H9 (cell line): ENCODE measurements at regions not wholly inside any gene's neighbourhood (a gene's known extent, or its start where the extent isn't known, plus 50 kb on each side); places are given as distances from the start of the nearest gene placed in this dataset.

Experiments used
- DNase-seq: peaks from one replicate; pipeline ENCODE4 v3.0.0-alpha.2; 2017
- H2AFZ ChIP-seq: one replicate; pipeline ENCODE4 v1.6.1; 2013; ENCODE audit warnings: mild to moderate bottlenecking, low read length, control low read depth, moderate library complexity
- H2AK5ac ChIP-seq: 2 replicates; pipeline ENCODE4 v1.6.1; 2013; ENCODE audit warnings: low read length, control low read depth, mixed read lengths; ENCODE audit not compliant: insufficient read length
- H2BK120ac ChIP-seq: one replicate; pipeline ENCODE4 v1.6.1; 2013; ENCODE audit warnings: low read depth, mild to moderate bottlenecking, low read length, control low read depth, inconsistent platforms; ENCODE audit not compliant: poor library complexity, severe bottlenecking
- H2BK12ac ChIP-seq: 2 replicates; pipeline ENCODE4 v1.6.1; 2013; ENCODE audit warnings: low read length, control low read depth, mixed read lengths, low read depth; ENCODE audit not compliant: insufficient read length
- H2BK15ac ChIP-seq: 2 replicates; pipeline ENCODE4 v1.6.1; 2013; ENCODE audit warnings: low read depth, low read length, control low read depth
- H2BK20ac ChIP-seq: one replicate; pipeline ENCODE4 v1.6.1; 2013; ENCODE audit warnings: low read depth, mild to moderate bottlenecking, low read length, control low read depth, inconsistent platforms; ENCODE audit not compliant: poor library complexity, severe bottlenecking
- H2BK5ac ChIP-seq: 2 replicates; pipeline ENCODE4 v1.6.1; 2013; ENCODE audit warnings: low read length, control low read depth, mixed read lengths; ENCODE audit not compliant: insufficient read length
- H3K14ac ChIP-seq: 2 replicates; pipeline ENCODE4 v1.6.1; 2013; ENCODE audit warnings: low read length, control low read depth; ENCODE audit not compliant: insufficient read depth
- H3K18ac ChIP-seq: 2 replicates; pipeline ENCODE4 v1.6.1; 2013; ENCODE audit warnings: low read depth, mild to moderate bottlenecking, mixed read lengths, low read length, control low read depth; ENCODE audit not compliant: insufficient read length
- H3K23ac ChIP-seq: 2 replicates; pipeline ENCODE4 v1.6.1; 2013; ENCODE audit warnings: low read length, control low read depth, mixed read lengths, low read depth; ENCODE audit not compliant: insufficient read length
- H3K23me2 ChIP-seq: 2 replicates; pipeline ENCODE4 v1.6.1; 2013; ENCODE audit warnings: low read depth, mild to moderate bottlenecking, mixed read lengths, low read length, control low read depth; ENCODE audit not compliant: insufficient read length, poor library complexity, severe bottlenecking
- H3K27ac ChIP-seq: 2 replicates; pipeline ENCODE4 v1.5.1; 2013; ENCODE audit warnings: low read length, control low read depth, mixed read lengths, low read depth; ENCODE audit not compliant: insufficient read length
- H3K27me3 ChIP-seq: 2 replicates; pipeline ENCODE4 v1.6.1; 2013; ENCODE audit warnings: low read length, control low read depth, inconsistent platforms; ENCODE audit not compliant: insufficient read depth
- H3K4ac ChIP-seq: 2 replicates; pipeline ENCODE4 v1.6.1; 2013; ENCODE audit warnings: low read depth, mild to moderate bottlenecking, control low read depth, inconsistent platforms, low read length, moderate library complexity
- H3K4me1 ChIP-seq: 2 replicates; pipeline ENCODE4 v1.6.1; 2013; ENCODE audit warnings: low read length, control low read depth, inconsistent platforms; ENCODE audit not compliant: insufficient read depth
- H3K4me2 ChIP-seq: 2 replicates; pipeline ENCODE4 v1.6.1; 2013; ENCODE audit warnings: low read length, control low read depth, mixed read lengths; ENCODE audit not compliant: insufficient read length, insufficient read depth
- H3K56ac ChIP-seq: 2 replicates; pipeline ENCODE4 v1.6.1; 2013; ENCODE audit warnings: low read depth, mild to moderate bottlenecking, mixed read lengths, low read length, control low read depth; ENCODE audit not compliant: insufficient read length
- H3K79me1 ChIP-seq: 2 replicates; pipeline ENCODE4 v1.6.1; 2013; ENCODE audit warnings: low read depth, mild to moderate bottlenecking, moderate library complexity, low read length, control low read depth, inconsistent platforms; ENCODE audit not compliant: insufficient read depth, poor library complexity, severe bottlenecking
- H3K79me2 ChIP-seq: 2 replicates; pipeline ENCODE4 v1.6.1; 2013; ENCODE audit warnings: low read length, control low read depth, inconsistent platforms; ENCODE audit not compliant: insufficient read depth
- H3K9ac ChIP-seq: 2 replicates; pipeline ENCODE4 v1.6.1; 2013; ENCODE audit warnings: low read length, control low read depth, mixed read lengths; ENCODE audit not compliant: insufficient read length; ENCODE audit errors: extremely low read depth
- H3K9me3 ChIP-seq: one replicate; pipeline ENCODE4 v1.6.1; 2013; ENCODE audit warnings: low read depth, low read length, inconsistent platforms; ENCODE audit not compliant: control insufficient read depth
- H3T11ph ChIP-seq: one replicate; pipeline ENCODE4 v1.6.1; 2013; ENCODE audit warnings: mild to moderate bottlenecking, low read length, control low read depth, inconsistent platforms
- H4K20me1 ChIP-seq: one replicate; pipeline ENCODE4 v1.6.1; 2013; ENCODE audit not compliant: control insufficient read depth, insufficient read length, insufficient read depth
- H4K5ac ChIP-seq: 2 replicates; pipeline ENCODE4 v1.6.1; 2013; ENCODE audit warnings: low read depth, mild to moderate bottlenecking, mixed read lengths, low read length, control low read depth; ENCODE audit not compliant: insufficient read length
- H4K8ac ChIP-seq: replicated peaks from 2 replicates; pipeline ENCODE4 v1.6.1; 2013; ENCODE audit warnings: low read length, control low read depth, mixed read lengths, low read depth; ENCODE audit not compliant: insufficient read length
- H4K91ac ChIP-seq: 2 replicates; pipeline ENCODE4 v1.6.1; 2013; ENCODE audit warnings: low read depth, mild to moderate bottlenecking, moderate library complexity, mixed read lengths, low read length, control low read depth; ENCODE audit not compliant: insufficient read length
- H3K27ac Mint-ChIP-seq, 3 experiments: 2 replicates in 2 of 3; 3 replicates in 1 of 3; pipeline ENCODE4 v1.8.0; 2020 to 2021; ENCODE audit warnings: mixed read lengths in 3 of 3, mild to moderate bottlenecking in 1 of 3, moderate library complexity in 1 of 3
- H3K27me3 Mint-ChIP-seq: 2 replicates; pipeline ENCODE4 v1.8.0; 2021; ENCODE audit warnings: low read depth, mild to moderate bottlenecking, moderate library complexity, mixed read lengths
- H3K36me3 Mint-ChIP-seq, 3 experiments: 2 replicates in 2 of 3; 3 replicates in 1 of 3; pipeline ENCODE4 v1.8.0; 2020 to 2021; ENCODE audit warnings: low read depth in 3 of 3, mixed read lengths in 3 of 3; ENCODE audit not compliant: insufficient read depth in 1 of 3
- H3K4me1 Mint-ChIP-seq, 2 experiments: 2 replicates each; pipeline ENCODE4 v1.8.0; 2020; ENCODE audit warnings: mixed read lengths in 2 of 2
- H3K4me3 Mint-ChIP-seq, 2 experiments: 2 replicates in 1 of 2; 3 replicates in 1 of 2; pipeline ENCODE4 v1.8.0; 2020 to 2021; ENCODE audit warnings: mild to moderate bottlenecking in 2 of 2, mixed read lengths in 2 of 2, moderate library complexity in 1 of 2
- H3K9me3 Mint-ChIP-seq, 2 experiments: 2 replicates in 1 of 2; 3 replicates in 1 of 2; pipeline ENCODE4 v1.8.0; 2020; ENCODE audit warnings: mild to moderate bottlenecking in 2 of 2, mixed read lengths in 2 of 2, moderate library complexity in 1 of 2
- WGBS: extraction: QIAGEN DNeasy Blood & Tissue Kit; methylation state at CpG from one replicate; pipeline ENCODE4 v1.1.7; 2013; ENCODE audit warnings: missing lambda C conversion rate, low lambda C conversion rate, mixed read lengths; ENCODE audit not compliant: insufficient read length; ENCODE audit errors: extremely low coverage; 5-methylcytosine and 5-hydroxymethylcytosine counted together
- TF ChIP-seq, protein P1 (sequence below): fragments of 200-600 bp; sonication (generic); conservative IDR thresholded peaks from 3 replicates; pipeline ENCODE4 v1.8.0; 2021; ENCODE audit warnings: antibody characterized with exemption, mild to moderate bottlenecking

DNA sequence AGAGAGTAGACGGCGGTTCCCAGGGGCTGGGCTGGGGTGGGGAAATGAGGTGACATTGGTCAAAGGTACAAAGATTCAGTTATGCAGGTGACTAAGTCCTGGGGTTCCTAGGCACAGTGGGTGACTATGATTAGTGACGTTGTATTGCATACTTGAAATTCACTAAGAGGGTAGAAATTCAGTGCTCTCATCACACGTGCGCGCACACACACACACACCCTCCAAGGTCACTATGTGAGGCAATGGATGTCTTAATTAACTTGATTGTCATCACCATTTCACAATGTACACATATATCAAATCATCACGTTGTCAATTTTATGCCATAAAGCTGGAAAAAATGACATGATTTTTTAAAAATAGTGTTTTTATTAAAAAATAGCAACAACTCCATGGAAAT lies 92.9 kb upstream of the ALKAL2 start:
- no peak overlapping the region for H3K4me2 ChIP-seq
- no peak overlapping the region for H3K14ac ChIP-seq
- H4K8ac ChIP-seq = no peak overlapping the region
- no peak overlapping the region for H3K23ac ChIP-seq
- no peaks in the 10 kb centered on the region for H3K23me2 ChIP-seq
- H2AK5ac ChIP-seq = no peak overlapping the region
- H2BK12ac ChIP-seq = no peak overlapping the region
- no peaks in the 10 kb centered on the region; the same call in 1 of the 2 replicates for H3K27me3 ChIP-seq
- TF ChIP-seq, protein P1, sequence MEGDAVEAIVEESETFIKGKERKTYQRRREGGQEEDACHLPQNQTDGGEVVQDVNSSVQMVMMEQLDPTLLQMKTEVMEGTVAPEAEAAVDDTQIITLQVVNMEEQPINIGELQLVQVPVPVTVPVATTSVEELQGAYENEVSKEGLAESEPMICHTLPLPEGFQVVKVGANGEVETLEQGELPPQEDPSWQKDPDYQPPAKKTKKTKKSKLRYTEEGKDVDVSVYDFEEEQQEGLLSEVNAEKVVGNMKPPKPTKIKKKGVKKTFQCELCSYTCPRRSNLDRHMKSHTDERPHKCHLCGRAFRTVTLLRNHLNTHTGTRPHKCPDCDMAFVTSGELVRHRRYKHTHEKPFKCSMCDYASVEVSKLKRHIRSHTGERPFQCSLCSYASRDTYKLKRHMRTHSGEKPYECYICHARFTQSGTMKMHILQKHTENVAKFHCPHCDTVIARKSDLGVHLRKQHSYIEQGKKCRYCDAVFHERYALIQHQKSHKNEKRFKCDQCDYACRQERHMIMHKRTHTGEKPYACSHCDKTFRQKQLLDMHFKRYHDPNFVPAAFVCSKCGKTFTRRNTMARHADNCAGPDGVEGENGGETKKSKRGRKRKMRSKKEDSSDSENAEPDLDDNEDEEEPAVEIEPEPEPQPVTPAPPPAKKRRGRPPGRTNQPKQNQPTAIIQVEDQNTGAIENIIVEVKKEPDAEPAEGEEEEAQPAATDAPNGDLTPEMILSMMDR = no peak
- Mint-ChIP-seq H3K27me3 (peaks cover 2% of the 10 kb centered on the region), H3K4me3 (no peak overlapping the region), H3K36me3 (no peaks in the 10 kb centered on the region), H3K4me1 (peaks cover 8 to 23% of the 10 kb centered on the region in 2 experiments), H3K9me3 (peaks cover 0 to 8% of the 10 kb centered on the region in 2 experiments; a peak in 3 of 5 replicates), H3K27ac (no peak overlapping the region)
- no peaks in the 10 kb centered on the region for H3K79me1 ChIP-seq
- H3K9ac ChIP-seq = no peak overlapping the region
- no peaks in the 10 kb centered on the region for H3K79me2 ChIP-seq
- no peak overlapping the region for H2BK120ac ChIP-seq
- no peak overlapping the region for H3T11ph ChIP-seq
- H3K4ac ChIP-seq = no peak overlapping the region
- H3K18ac ChIP-seq = no peak overlapping the region
- WGBS = no CpG with 5 or more reads among the region's 7 CpGs
- H2BK15ac ChIP-seq = no peak overlapping the region
- H3K27ac ChIP-seq = no peak overlapping the region
- no peak for DNase-seq
- no peak overlapping the region for H4K5ac ChIP-seq
- H2BK5ac ChIP-seq = no peak overlapping the region
- no peaks in the 10 kb centered on the region for H3K9me3 ChIP-seq
- H4K20me1 ChIP-seq = no peaks in the 10 kb centered on the region
- H3K56ac ChIP-seq = no peak overlapping the region
- H4K91ac ChIP-seq = no peak overlapping the region
- no peak overlapping the region for H2BK20ac ChIP-seq
- no peak overlapping the region for H2AFZ ChIP-seq
- H3K4me1 ChIP-seq = no peaks in the 10 kb centered on the region; the same call in 1 of the 2 replicates
